22Rv1 (cell line): ENCODE measurements at regions not wholly inside any gene's neighbourhood (a gene's known extent, or its start where the extent isn't known, plus 50 kb on each side); places are given as distances from the start of the nearest gene placed in this dataset.

ENCODE experiments used
- ZFX ChIP-seq: fragments of 450-650 bp; IDR thresholded peaks from 2 replicates; pipeline ENCODE4 v1.6.1; 2017; ENCODE audit warnings: antibody characterized with exemption, borderline replicate concordance
- TF ChIP-seq, protein P1 (sequence below): fragments of 450-650 bp; IDR thresholded peaks from 2 replicates; pipeline ENCODE4 v1.5.1; 2017; ENCODE audit warnings: mild to moderate bottlenecking

DNA sequence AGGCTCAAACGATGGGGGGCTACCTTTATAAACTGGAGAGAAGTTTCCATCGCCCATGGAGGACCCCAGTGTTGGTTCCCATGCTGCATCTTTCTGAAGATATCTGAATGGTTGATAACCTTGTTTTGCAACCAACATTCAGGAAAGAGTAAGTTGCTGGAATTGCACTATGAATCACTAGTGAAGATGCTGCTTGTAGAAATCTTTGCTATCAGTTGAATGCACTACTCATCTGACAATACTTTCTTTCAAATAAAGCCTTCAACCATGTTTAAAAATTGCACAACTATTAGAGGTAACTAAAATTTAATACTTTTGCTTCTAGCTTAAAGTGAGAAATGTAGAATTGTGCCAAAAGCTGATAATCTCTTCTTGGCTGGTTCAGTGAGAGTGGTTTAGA is 86.8 kb upstream of the HIVEP3 start:
- TF ChIP-seq, protein P1, sequence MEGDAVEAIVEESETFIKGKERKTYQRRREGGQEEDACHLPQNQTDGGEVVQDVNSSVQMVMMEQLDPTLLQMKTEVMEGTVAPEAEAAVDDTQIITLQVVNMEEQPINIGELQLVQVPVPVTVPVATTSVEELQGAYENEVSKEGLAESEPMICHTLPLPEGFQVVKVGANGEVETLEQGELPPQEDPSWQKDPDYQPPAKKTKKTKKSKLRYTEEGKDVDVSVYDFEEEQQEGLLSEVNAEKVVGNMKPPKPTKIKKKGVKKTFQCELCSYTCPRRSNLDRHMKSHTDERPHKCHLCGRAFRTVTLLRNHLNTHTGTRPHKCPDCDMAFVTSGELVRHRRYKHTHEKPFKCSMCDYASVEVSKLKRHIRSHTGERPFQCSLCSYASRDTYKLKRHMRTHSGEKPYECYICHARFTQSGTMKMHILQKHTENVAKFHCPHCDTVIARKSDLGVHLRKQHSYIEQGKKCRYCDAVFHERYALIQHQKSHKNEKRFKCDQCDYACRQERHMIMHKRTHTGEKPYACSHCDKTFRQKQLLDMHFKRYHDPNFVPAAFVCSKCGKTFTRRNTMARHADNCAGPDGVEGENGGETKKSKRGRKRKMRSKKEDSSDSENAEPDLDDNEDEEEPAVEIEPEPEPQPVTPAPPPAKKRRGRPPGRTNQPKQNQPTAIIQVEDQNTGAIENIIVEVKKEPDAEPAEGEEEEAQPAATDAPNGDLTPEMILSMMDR, result no peak
- TF ChIP-seq ZFX, result no peak
